IMR-90 (cell line): ENCODE measurements at regions not wholly inside any gene's neighbourhood (a gene's known extent, or its start where the extent isn't known, plus 50 kb on each side); places are given as distances from the start of the nearest gene placed in this dataset.

Experiments used
- ATAC-seq: fragments of 200-7000 bp; cut with Tn5 transposase; 2 replicates; pipeline ENCODE4 v1.9.1; 2020; ENCODE audit warnings: low read depth, mild to moderate bottlenecking, moderate library complexity
- BruUV-seq: library from RNA; stranded (reverse); fragments of 400-500 nt; replicated peaks from 2 replicates; lab custom pipeline; 2021; lab: Mats Ljungman, UMichigan
- CTCF ChIA-PET: fragments of 300-600 bp; formaldehyde crosslinking; extraction: SDS; loops from one replicate; lab custom pipeline; 2021; ENCODE audit warnings: antibody characterized with exemption; lab: Yijun Ruan, JAX
- POLR2A ChIA-PET: fragments of 300-600 bp; sonication (Branson Sonifier 250); formaldehyde crosslinking; loops from one replicate; lab custom pipeline; 2022; ENCODE audit warnings: antibody characterized with exemption; ENCODE audit not compliant: unreplicated experiment; lab: Charles Lee
- DNase-seq: peaks from one replicate; pipeline ENCODE4 v3.0.0; 2013
- H2AFZ ChIP-seq: replicated peaks from 2 replicates; pipeline ENCODE3; 2013; ENCODE audit warnings: low read length, mild to moderate bottlenecking; ENCODE audit not compliant: poor library complexity
- H2AK5ac ChIP-seq: 2 replicates; pipeline ENCODE4 v1.6.1; 2013; ENCODE audit warnings: low read depth, low read length, inconsistent platforms
- H2AK9ac ChIP-seq: replicated peaks from 2 replicates; pipeline ENCODE3; 2013; ENCODE audit warnings: mild to moderate bottlenecking, low read depth, low read length, moderate library complexity; ENCODE audit not compliant: poor library complexity
- H2BK120ac ChIP-seq: 2 replicates; pipeline ENCODE4 v1.6.1; 2013; ENCODE audit warnings: low read depth, low read length, inconsistent platforms
- H2BK15ac ChIP-seq: 3 replicates; pipeline ENCODE4 v1.6.1; 2013; ENCODE audit warnings: low read depth, low read length, inconsistent platforms
- H2BK20ac ChIP-seq: 2 replicates; pipeline ENCODE4 v1.6.1; 2013; ENCODE audit warnings: low read depth, mild to moderate bottlenecking, inconsistent platforms, low read length, moderate library complexity
- H2BK5ac ChIP-seq: 2 replicates; pipeline ENCODE4 v1.6.1; 2013; ENCODE audit warnings: mild to moderate bottlenecking, low read depth, low read length, inconsistent platforms; ENCODE audit not compliant: poor library complexity, severe bottlenecking
- H3K14ac ChIP-seq: replicated peaks from 2 replicates; pipeline ENCODE4 v1.6.1; 2013; ENCODE audit warnings: low read depth, low read length, inconsistent platforms
- H3K18ac ChIP-seq: 2 replicates; pipeline ENCODE4 v1.6.1; 2013; ENCODE audit warnings: low read depth, low read length, control low read depth
- H3K23ac ChIP-seq: 2 replicates; pipeline ENCODE4 v1.6.1; 2013; ENCODE audit warnings: low read depth, low read length, inconsistent platforms
- H3K27ac ChIP-seq: 2 replicates; pipeline ENCODE4 v1.5.1; 2013; ENCODE audit warnings: mild to moderate bottlenecking, control low read depth, low read length; ENCODE audit not compliant: insufficient read depth
- H3K27me3 ChIP-seq: 2 replicates; pipeline ENCODE4 v1.6.1; 2013; ENCODE audit warnings: low read length; ENCODE audit not compliant: control insufficient read depth, insufficient read depth
- H3K36me3 ChIP-seq: 2 replicates; pipeline ENCODE4 v1.6.1; 2013; ENCODE audit warnings: low read length, mixed read lengths; ENCODE audit not compliant: control insufficient read depth, insufficient read depth
- H3K4ac ChIP-seq: 2 replicates; pipeline ENCODE4 v1.6.1; 2013; ENCODE audit warnings: low read depth, low read length, inconsistent platforms
- H3K4me1 ChIP-seq: 2 replicates; pipeline ENCODE4 v1.6.1; 2013; ENCODE audit warnings: low read length, mixed read lengths; ENCODE audit not compliant: control insufficient read depth, insufficient read depth
- H3K4me2 ChIP-seq: 2 replicates; pipeline ENCODE4 v1.6.1; 2013; ENCODE audit warnings: low read depth, mild to moderate bottlenecking, control low read depth, low read length, moderate library complexity
- H3K4me3 ChIP-seq: 2 replicates; pipeline ENCODE4 v1.5.1; 2013; ENCODE audit warnings: low read depth, mild to moderate bottlenecking, control low read depth, low read length, moderate library complexity; ENCODE audit not compliant: insufficient read depth
- H3K56ac ChIP-seq: 2 replicates; pipeline ENCODE4 v1.6.1; 2013; ENCODE audit warnings: low read length, inconsistent platforms; ENCODE audit not compliant: insufficient read depth; ENCODE audit errors: extremely low read depth
- H3K79me1 ChIP-seq, 2 experiments: 2 replicates each; pipeline ENCODE4 v1.6.1; 2013; ENCODE audit warnings: low read length in 2 of 2, inconsistent platforms in 1 of 2, low read depth in 1 of 2
- H3K9ac ChIP-seq: 2 replicates; pipeline ENCODE4 v1.6.1; 2013; ENCODE audit warnings: low read depth, low read length, control low read depth
- H3K9me1 ChIP-seq: 2 replicates; pipeline ENCODE4 v1.6.1; 2013; ENCODE audit warnings: low read length, inconsistent platforms; ENCODE audit not compliant: insufficient read depth
- H3K9me3 ChIP-seq: 2 replicates; pipeline ENCODE4 v1.6.1; 2013; ENCODE audit warnings: low read length; ENCODE audit not compliant: control insufficient read depth, insufficient read depth
- H4K20me1 ChIP-seq: 2 replicates; pipeline ENCODE4 v1.6.1; 2013; ENCODE audit warnings: low read length, inconsistent platforms; ENCODE audit not compliant: insufficient read depth
- H4K5ac ChIP-seq: 2 replicates; pipeline ENCODE4 v1.6.1; 2013; ENCODE audit warnings: mild to moderate bottlenecking, low read depth, low read length, control low read depth
- H4K8ac ChIP-seq, 2 experiments: 2 replicates each; pipeline ENCODE4 v1.6.1; 2013; ENCODE audit warnings: low read depth in 2 of 2, low read length in 2 of 2, control low read depth in 1 of 2, inconsistent platforms in 1 of 2
- H4K91ac ChIP-seq: 2 replicates; pipeline ENCODE4 v1.6.1; 2013; ENCODE audit warnings: low read depth, low read length, inconsistent platforms; ENCODE audit not compliant: insufficient read depth
- CTCF ChIP-seq: conservative IDR thresholded peaks from 2 replicates; pipeline ENCODE4 v1.5.1; 2012; ENCODE audit warnings: mild to moderate bottlenecking, low read depth, low read length, improper control_type of control experiment
- ELK1 ChIP-seq: fragments of 150-350 bp; IDR thresholded peaks from 2 replicates; pipeline ENCODE4 v1.6.1; 2016; ENCODE audit warnings: low read depth, mild to moderate bottlenecking, low read length, moderate library complexity, borderline replicate concordance
- POLR2A ChIP-seq: IDR thresholded peaks from 2 replicates; pipeline ENCODE4 v1.6.1; 2012; ENCODE audit warnings: mild to moderate bottlenecking, low read depth, low read length
- RFX5 ChIP-seq: IDR thresholded peaks from 2 replicates; pipeline ENCODE4 v1.8.0; 2012; ENCODE audit warnings: low read depth, mild to moderate bottlenecking, low read length, moderate library complexity
- WGBS, 2 experiments: methylation state at CpG; one replicate each; pipeline versions ENCODE4 v1.1.5 to v1.1.7; 2013; ENCODE audit warnings: missing lambda C conversion rate in 2 of 2; ENCODE audit not compliant: insufficient read length in 1 of 2; ENCODE audit errors: extremely low coverage in 2 of 2; 5-methylcytosine and 5-hydroxymethylcytosine counted together
- dilution Hi-C: fragments of 300-500 bp; cut with HindIII; formaldehyde crosslinking; loops from one replicate; pipeline ENCODE4 v1.14.3; 2018; ENCODE audit warnings: low sequenced_read_pairs; ENCODE audit not compliant: unreplicated experiment
- in situ Hi-C: fragments of 300-500 bp; cut with MboI; formaldehyde crosslinking; loops from 3 replicates; pipeline ENCODE4 v1.14.3; 2019; ENCODE audit warnings: low sequenced_read_pairs, inconsistent platforms, mixed read lengths
- intact Hi-C: fragments of 100-400 bp; cut with micrococcal nuclease; formaldehyde crosslinking; loops from 2 replicates; pipeline ENCODE4 v1.10.0; 2022

GRCh38 chr6:113489952-113490746 lies 367.0 kb upstream of the MARCKS start:
- Histone ChIP-seq H2BK15ac (no peak overlapping the region), H4K5ac (no peak overlapping the region), H3K23ac (no peak overlapping the region), H4K8ac (no peak overlapping the region), H2BK20ac (no peak overlapping the region), H3K4me1 (no peaks in the 10 kb centered on the region), H3K18ac (no peak overlapping the region), H2BK5ac (no peak overlapping the region), H2BK120ac (no peak overlapping the region), H3K27ac (no peak overlapping the region), H3K4ac (no peak overlapping the region), H3K4me2 (no peak overlapping the region), H3K79me1 (no peaks in the 10 kb centered on the region), H3K14ac (no peak overlapping the region), H3K36me3 (no peaks in the 10 kb centered on the region), H3K9ac (no peak overlapping the region), H3K56ac (no peak overlapping the region), H2AK9ac (no peak overlapping the region), H2AFZ (no peak overlapping the region), H4K20me1 (no peaks in the 10 kb centered on the region), H3K27me3 (no peaks in the 10 kb centered on the region), H3K9me3 (no peaks in the 10 kb centered on the region), H3K4me3 (no peak overlapping the region), H4K91ac (no peak overlapping the region), H2AK5ac (no peak overlapping the region), H3K9me1 (no peaks in the 10 kb centered on the region)
- in situ Hi-C loops = no loop called here
- no CpG with 5 or more reads among the region's 1 CpG for WGBS, 2 experiments
- ChIA-PET CTCF (interaction anchor here (0.5 to 0.9 kb wide), 3 partner anchors 11 to 1260 kb away, joined by 3 to 6 read pairs (median 3); no protein-coding TSS in a partner anchor), POLR2A (no interaction called here)
- dilution Hi-C loops = no loop called here
- no peak for TF ChIP-seq RFX5
- TF ChIP-seq CTCF = no peak
- no peak for TF ChIP-seq POLR2A
- no peak for TF ChIP-seq ELK1
- ATAC-seq (no peak), DNase-seq (no peak)
- no TSS peak for BruUV-seq
- intact Hi-C loops = no loop called here
